Stimulated activated CD4-positive, alpha-beta T cell treated with anti-CD3 and anti-CD28 coated beads, TNF-alpha, amount 100 ng/mL, for 4 hours (primary cell): ENCODE measurements at regions not wholly inside any gene's neighbourhood (a gene's known extent, or its start where the extent isn't known, plus 50 kb on each side); places are given as distances from the start of the nearest gene placed in this dataset.

ENCODE experiments used
- DNase-seq, 3 experiments: peaks; one replicate each; pipeline ENCODE4 v3.0.0-alpha.2; 2020; ENCODE audit warnings: low read depth in 3 of 3

DNA sequence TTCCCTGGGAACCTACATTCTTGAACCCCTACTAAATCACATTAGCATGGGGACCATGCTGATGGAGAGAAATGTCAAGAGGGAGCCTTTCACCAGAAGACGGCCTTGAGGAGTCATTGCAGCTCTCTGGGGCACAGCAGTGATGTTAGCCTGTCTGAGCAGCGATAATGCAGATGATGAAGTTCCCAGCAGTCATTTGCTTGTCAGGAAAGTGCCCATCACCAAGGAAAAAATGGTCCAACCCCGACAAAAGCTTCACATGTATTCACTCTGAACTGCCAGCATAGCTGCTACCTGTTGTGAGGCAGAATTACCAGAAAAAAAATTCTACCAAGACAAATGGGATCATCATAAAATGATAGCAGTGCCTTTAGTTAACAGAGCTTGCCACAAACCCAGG, 238.4 kb upstream of the UMPS start:
- DNase-seq, result no peak

DNA sequence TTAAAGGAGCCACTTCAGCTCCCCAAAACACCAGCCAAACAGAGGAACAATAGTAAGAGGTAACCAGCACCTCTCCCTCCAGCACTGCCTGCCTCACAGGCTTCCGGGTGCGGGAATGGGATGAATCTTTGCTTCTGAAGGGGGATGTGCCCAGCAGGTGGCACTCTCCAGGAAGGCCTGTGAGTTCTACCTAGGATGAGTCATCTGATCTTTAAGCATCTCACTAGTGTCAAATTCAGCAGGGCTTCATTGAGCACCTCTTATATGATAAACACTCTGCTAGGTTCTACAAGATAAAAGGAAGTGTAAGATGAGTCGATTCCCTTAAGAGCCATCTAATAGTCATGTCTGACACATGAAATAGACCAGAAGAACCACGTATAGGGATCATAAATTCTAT, 237.4 kb upstream of the UMPS start:
- no peak for DNase-seq

DNA sequence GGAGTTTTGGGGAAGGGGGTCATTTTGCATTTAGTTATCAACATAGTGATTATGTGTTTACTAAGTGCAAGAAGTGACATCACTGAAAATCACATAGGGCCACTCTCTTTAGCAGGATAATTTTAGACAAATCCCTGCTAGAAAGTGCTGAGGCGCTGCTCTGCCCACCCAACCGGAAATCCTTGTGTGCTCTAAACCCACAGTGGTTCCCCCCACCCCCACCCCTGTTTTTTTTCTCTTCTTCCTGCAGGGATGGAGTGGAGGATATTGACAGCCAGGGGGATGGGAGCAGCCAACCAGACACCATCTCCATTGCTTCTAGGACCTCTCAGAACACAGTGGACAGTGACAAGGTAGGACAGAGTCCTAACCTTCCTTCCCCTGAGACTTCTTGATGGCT, 234.2 kb upstream of the UMPS start:
- no peak for DNase-seq

DNA sequence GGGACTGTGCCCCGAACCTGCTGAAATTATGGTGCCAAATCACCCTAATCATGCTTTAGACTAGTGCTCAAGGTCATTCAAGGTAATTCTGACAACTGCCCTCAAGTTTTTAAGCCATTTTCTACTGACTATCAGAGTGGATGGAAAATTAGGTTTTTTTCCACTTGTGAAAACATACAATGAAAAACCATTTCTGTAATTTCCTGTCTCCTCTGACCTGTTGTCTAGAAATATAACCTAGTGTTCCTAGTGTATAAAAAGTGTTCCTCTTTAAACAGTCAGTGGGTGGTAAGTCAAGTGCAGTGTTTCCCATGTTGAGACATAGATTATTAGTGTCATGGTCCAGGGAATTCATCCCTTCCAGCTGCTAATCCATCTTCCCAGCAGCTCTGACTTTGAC, 232.8 kb upstream of the UMPS start:
- DNase-seq, result no peak

DNA sequence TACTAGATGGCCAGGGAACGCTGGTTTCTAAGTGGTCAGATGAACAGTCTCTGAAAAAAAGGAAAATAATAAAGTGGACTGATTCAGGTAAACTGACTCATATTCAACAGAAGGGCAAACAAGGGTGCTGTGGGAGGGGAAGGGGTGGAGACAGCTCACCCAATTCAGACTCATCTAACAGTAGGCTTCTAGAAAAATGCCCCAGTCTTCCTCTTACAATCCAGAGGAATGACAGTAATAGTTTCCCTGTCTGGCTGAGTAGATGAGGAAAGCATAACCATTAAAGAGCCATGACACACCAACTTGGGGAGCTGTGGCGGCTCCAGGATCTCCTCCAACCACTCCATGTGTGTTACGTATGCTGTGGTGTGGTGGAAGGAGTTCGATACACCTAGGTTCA, 231.4 kb upstream of the UMPS start:
- DNase-seq, result no peak

DNA sequence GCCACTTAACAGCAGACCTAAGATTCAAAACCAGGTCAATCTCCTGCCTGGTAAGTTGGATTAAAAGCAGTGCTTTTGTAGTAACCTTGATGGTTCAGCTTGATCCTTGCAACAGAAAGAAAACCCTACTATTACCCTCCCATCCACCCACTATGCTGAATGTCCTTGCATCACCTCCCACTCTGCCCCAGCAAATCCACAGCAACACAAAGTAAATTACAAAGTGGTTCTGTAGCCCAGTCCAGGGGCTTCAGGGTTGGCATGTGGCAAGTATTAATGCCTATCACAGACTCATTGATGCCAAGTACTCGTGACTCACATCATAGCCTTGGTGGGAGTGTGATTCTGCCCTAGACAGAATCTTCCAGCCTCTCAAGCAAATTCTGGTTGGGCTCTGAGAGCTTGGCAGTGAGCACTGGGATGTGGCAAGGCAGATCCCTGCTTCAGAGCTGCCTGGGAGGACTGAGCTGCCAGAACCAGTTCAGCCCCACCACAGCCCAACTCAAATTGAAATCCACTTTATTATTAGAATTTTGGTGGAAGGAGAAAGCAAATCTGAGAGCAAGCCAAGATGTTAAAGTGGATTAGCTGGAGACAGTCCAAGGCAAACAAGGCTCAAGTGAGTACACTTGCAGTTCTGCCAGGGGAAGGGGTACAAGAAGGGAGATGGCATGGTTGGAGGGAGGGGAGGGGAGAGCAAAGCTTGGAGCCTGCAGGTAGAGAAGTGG, 225.8 kb upstream of the UMPS start:
- no peak for DNase-seq

DNA sequence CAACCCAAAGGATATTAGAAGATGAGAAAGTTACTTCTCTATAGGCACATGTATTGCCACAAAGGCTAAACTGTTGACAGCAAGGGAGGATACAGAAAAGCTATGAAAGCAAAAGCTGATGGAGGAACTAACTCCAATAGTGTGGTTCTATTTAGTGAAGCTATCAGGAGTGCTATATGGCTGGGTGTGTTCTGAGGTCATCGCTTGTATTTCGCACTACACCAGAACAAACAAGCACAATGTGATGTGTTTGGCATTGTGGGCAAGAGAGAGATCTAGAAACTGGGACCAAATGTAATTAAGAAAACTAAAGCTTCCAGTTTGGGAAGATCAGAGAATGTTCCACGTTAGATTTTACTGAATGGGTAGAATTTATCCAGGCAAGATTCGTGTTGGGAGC, 220.4 kb upstream of the UMPS start:
- no peak for DNase-seq

DNA sequence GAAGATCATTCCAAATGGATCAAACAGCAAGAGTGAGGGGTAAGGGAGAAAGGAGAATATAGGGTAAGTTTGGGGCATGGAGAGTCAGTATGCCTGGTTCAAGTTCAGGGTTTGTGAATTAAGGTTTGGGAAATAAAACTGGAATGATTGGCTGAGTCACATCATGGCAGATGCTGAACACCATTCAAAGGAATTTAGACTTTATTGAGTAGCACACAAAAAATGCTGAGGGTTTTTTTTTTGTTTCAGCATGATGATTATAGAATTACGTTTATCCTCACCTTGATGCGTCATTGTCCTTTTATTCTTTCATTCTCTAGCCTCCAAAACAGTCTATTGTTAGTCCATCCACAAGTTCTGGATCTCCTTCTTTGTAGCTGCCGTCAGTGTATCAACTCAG, 220.0 kb upstream of the UMPS start:
- no peak for DNase-seq

DNA sequence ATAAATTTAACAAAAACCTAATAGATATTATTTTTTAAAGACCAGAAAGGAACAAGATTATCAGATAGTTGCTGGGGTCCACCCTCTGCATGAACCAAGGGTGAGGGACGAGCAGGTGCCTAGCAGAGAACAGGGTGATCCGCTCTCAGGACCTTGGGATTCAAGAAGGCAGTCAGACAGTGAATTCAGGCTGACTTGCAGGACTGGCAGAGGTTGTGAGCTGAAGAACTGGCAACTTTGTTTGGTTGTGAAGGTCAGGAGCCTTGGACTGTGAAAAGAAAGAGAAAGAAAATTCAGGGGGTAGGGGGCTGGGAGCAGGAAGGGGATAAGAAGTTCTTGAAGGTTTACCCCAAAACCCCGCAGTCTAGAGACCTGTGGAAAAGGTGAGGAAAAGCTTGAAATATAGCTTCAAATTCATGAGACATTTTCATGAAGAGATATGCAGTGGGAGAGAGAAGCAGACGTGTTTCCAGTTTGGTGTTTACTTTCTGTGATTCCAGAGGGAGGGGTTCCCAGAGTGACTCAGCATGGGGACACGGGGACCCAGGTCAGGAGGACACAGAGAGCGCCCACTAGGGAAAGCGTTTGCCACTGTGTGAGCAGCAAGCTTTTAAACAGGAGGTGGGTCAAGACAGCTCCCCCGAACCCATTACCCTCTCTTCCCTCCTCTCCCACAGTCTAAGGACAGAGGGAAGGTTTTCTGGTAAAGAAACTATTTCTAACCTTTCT, 217.2 kb upstream of the UMPS start:
- DNase-seq, result no peak

DNA sequence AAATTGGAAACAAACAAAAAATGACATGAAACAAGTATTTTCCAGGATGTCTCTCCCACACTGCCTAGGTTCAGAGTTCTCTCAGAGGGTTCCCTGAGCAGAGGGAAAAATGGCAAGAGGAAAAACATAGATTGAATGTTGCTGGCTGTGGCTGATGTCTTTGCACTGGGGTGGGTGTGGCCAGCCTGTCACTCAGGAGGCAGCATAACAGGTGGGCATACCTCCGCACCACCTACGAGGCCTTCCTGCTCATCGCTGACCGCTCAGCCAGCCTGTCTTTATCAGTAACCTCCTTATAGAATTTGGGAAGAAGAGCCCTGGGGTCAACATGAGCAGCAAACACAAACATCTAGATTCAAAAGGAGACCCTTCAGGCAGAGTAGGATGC, 216.6 kb upstream of the UMPS start:
- no peak for DNase-seq

DNA sequence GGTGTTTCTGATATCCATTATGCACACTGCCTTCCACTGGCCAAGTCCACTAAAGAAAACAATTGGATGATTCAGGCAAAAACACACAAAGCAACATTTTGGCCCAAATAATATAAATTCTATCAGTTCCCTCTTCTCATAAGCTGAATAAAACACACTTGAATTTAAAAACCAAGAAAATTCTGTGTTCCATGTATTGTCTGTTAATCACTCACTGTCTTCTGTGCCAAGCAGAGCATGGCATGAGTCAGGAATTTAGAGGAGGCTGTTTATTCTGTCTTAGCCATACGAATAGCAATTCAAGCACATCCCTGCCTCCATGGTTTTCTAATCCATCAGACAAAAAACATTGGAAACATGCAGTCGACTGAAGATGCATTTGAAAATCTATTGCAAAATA, 215.6 kb upstream of the UMPS start:
- DNase-seq, result no peak

DNA sequence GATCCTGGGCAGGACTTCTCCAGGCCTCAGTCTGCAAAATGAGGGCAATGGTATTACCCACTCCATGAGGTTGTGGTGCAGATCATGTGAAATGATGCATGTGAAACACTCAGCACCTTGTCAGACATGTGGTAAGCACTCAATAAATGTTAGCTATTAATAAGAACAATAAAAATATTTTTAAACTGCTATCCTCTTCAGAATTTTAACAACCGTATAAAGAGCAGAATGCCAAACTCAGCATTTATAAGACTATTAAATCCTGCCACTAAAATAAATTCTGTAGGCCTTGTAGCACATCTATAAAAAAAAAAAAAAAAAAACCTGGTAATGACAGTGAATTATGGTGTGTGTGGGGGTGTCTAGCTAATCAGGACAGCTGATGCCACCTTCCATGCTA, 213.9 kb upstream of the UMPS start:
- DNase-seq, result no peak

DNA sequence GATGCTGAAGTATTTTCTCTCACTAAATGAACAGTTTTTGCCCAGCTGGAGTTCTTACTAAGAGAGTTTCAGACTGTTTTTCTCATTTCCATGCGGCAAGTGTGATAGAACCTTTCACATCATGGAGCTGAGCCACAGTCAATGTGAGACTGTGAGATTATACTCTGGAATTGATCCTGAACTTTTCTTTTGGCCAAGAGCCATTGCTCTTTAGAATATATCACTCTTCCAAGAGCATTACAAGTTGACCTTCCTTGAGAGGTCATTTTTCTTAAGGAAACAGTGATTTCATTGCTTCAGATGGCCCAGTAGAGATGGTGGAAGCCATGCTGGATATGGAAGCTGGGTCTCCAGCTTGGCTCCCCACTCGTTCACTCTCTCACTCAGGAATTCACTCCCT, 212.9 kb upstream of the UMPS start:
- DNase-seq, result no peak

DNA sequence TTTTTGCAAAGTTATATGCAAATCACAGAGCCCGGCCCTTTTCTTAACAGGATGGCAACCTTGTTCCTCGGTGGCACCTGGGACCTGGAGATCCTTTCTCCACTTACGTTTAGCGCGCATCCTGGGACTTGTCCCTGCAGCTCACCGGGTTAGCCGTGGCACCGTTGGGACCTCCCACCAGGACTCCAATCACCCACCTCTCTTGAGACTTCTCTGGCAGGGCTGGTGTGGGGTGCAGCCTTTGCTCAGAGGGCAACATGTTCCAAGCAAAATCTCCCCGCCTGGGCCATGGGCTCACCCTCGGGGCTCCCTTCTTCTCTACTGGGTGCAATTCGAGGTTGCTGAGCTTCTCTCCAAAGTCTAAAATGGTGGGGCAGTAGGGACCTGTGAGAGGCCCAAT, 211.9 kb upstream of the UMPS start:
- DNase-seq, result no peak

DNA sequence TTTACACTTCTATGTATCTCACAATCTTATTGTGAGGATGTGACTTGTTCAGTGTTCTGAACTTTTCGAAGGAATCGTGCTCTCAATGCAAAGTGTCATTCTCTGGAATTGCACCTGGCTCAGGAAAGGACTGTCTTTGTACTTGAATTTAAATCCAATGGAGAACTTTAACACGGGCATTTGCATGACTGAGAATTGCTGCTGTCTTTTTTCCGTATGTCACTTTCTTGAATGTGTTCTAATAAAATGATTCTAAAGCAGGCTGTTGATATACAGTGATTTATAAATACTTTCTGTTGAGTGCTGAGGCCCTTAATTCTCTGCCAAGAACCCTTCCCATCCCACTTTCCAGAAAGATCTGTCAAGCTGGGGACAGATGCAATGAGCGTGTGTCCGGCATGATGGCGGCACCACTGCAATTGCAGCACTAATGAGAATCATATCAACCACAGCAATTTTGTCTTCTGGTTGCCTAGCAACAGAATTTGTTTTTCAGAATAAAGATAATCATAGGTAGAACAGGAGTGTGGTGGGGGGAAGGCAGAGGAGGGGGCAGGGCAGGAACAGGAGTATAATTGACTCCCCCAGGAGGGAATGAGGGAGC, 210.6 kb upstream of the UMPS start:
- DNase-seq, result no peak

DNA sequence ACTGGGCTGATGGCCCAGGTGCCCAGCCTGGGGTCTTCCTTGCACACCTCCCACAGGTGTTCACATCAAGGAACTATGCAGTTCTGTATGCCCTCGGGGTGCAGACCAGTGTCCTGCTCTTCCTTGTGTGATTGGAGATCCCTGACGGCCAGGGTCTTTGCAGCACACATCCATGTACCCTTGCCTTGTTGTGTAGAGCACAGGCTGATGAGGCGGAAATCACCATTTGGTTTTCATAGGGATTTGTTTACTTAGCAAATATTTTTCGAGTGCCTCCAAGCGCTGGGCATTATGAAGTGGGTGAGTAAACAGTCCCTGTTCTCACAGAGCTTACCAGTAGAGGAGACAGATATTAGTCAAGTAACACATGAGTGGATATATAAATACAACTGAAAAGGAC, 209.3 kb upstream of the UMPS start:
- DNase-seq, result no peak

DNA sequence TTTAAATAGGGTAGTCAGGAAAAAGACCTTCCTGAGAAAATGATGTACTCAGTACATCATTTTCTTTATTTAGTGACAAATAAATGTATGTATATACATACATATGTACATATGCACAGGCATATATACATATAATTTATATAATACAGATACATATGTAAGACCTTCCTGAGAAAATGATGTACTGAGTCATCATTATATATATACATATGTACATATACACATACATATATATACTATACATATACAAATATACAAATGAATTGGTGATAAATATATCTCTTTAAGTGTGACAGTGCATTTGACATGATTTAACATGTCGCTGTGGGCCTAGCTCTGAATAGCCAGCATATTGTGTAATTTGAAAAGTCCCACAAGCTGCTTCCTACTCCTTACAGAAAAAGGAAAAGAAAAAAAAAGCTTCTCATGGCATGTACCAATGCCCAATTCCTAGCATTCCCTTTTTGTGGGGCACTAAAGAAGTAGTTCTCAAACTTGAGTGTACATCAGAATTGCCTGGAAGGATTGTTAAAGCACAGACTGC, 208.1 kb upstream of the UMPS start:
- DNase-seq, result no peak

DNA sequence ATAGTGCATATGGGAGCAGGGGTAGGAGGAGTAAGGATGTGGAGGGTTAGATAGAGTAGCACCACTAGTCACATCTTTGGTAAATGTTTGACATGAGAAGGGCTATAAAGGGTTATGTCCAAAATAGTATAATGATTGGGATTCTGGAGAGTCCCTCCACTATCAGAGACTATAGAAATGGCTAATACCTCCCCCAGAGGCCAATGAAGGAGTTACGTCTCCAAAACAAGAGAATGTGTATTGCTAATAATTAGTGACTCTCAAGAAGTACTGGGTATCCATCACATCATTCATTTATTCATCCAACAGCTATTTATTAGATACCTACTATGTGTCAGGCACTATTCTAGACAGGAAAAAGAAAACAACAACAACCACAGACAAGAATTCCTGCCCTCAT, 203.7 kb upstream of the UMPS start:
- DNase-seq, result no peak

DNA sequence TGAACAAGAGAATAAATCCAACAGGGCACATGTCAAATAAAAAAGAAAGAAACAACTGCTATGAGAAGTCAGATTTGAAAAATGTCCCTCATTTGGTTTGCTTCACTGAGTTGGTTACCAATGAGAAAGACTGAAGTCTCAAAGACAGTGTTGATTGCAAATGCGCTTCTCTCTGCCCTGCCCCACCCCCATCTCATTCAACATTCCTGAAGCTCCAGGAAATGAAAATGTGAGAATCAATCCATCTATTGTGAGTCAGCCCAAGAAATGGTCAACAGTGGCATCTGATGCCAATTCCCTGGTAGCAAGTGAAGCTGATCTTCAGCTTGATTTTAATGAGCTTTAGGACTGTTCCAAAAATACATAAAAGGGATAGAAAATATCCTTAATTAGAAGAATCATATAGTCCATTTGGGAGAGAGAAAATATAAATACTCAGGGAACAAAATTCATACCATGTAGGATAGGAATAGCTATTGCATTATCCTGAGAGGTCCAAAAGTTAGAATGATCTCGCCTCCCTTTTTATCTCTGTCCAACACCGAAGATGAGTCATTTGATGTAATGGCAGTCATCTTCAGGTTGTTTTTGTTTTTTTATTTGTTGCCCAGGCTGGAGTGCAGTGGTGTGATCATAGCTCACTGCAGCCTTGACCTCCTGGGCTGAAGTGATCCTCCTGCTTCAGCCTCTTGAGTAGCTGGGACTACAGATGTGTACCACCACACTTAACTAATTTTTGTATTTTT, 200.3 kb upstream of the UMPS start:
- DNase-seq, result no peak

DNA sequence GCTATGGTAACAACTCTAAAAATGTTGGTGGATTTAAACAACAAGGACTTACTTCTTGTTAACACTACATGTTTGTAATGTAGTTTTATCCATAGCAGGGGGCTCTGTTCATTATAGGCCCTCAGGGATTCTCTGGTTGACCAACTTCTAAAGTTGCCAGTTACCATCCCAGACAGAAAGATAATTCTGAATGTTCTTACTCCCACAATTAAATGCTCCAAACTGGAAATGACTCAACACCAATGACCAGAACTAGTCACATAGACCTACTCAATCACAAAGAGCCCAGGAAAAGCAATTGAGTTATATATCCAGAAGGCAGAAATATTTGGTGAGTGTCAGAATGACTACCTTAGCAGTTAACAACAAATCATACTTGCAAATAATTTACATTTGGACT, 199.3 kb upstream of the UMPS start:
- no peak for DNase-seq

DNA sequence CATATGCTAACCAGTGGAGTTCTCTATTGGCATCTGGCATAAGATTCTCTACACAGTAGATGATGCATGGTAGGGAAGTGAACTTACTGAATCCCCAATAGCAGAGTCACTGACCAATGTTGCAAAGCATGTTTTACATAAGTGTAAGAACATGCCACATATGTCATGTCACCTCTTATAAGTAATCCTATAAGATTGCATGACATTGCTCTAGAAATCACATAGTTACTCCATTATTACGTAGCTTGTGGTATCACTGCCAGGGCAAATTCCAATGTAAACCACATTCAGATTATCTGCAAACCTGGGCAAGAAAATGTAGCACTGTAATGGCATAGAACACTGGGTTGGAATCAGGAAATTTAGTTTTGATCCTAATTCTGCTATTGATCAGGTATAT, 198.2 kb upstream of the UMPS start:
- DNase-seq, result no peak

DNA sequence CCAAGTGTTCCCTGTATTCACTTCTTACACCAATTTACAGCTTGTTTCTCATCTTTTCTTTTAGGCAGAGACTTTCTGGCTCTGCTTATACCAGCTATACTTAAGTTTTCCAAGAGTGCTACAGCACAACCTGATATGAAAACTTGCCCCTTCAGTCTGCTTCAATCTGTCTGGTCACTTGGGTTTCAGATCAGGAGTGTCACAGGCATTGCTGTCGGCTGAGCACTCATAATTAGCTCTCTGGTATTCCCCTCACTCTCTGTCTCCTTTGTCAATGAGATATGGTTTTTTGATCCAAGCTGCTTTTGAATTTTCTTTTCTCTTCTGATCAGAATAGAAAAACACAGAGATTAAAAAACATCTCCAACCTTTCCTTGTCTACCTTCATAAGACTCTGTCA, 194.9 kb upstream of the UMPS start:
- DNase-seq, result no peak
